ENCODE measurements at regions not wholly inside any gene's neighbourhood (a gene's known extent, or its start where the extent isn't known, plus 50 kb on each side); places are given as distances from the start of the nearest gene placed in this dataset.

GRCh38 chr7:81002421-81002820 lies 83.6 kb upstream of the SEMA3C start:
- no peak for TF ChIP-seq CTCF (IDR thresholded peaks at IDR 0.05)
- no peak for TF ChIP-seq ZNF671 (CRISPR knock-in tag; IDR thresholded peaks at IDR 0.05)
- TF ChIP-seq USF2 (CRISPR knock-in tag; IDR thresholded peaks at IDR 0.05), result no peak
- TF ChIP-seq MAX (CRISPR knock-in tag; IDR thresholded peaks at IDR 0.05), result no peak
- no peak for TF ChIP-seq MYBL2 (CRISPR knock-in tag; IDR thresholded peaks at IDR 0.05)
